OCI-M1 (cell line): ENCODE measurements at regions not wholly inside any gene's neighbourhood (a gene's known extent, or its start where the extent isn't known, plus 50 kb on each side); places are given as distances from the start of the nearest gene placed in this dataset.
"Not testable (repeated sequence)": the region's sequence is repeated elsewhere in the genome, so short reads cannot be mapped to it uniquely, and the experiment has no call there.

ENCODE experiments used
- DNase-seq: peaks from one replicate; lab custom pipeline; 2025; lab: John Stamatoyannopoulos, UW

DNA sequence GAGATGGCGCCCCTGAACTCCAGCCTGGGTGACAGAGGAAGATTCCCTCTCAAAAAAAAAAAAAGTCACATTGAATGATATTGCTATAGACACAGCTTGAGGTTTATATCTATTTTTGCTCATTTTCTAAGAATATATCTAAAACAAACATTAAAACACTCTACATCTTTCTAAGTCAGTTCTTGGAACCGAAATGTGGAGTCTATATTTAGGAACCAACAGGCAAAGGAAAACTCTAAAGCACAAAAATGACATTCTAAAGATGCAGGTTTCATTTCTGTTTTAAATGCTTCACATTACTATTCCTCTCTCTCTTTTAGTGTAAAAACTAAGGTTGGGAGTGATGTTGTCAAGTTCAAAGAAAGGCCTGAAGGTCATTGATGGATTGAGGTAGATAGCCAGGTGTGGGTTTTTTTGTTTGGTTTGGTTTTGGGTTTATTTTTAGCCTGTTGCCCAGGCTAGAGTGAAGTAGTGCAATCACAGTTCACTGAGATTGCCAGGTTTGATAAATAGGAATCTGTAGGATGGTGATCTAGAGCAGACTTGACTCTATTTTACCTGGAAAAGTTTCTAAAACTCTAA, 194.0 kb upstream of the RBBP8 start:
- no peak for DNase-seq

DNA sequence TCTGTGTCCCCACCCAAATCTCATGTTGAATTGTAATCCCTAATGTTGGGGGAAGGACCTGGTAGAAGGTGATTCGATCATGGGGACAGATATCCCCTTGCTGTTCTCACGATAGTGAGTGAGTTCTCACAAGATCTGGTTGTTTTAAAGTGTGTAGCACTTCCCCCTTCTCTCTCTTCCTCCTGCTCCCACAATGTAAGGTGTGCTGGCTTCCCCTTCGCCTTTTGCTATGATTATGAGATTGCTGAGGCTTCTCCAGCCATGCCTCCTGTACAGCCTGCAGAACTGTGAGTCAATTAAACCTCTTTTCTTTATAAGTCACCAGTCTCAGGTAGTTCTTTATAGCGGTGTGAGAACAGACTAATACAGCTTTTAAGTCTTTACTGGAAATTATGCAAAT, 193.3 kb upstream of the RBBP8 start:
- DNase-seq: no peak

DNA sequence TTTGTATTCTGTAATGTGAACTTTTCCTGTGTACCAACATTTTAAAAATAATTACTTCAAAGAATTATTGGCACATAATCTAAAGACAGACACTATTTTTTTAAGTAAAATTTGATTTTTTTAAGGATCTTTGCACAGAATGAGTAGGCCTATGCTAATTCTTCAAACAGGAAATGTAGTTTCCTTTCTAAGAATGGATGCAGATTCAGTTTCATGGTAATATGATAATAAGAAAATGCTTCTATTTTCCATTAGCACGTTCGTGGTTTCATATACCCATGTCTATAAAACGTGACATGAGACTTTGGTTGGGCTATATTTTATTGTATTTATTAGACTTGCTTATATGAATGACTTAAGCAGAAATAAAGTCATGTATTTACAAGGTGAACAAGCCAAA, 191.8 kb upstream of the RBBP8 start:
- no peak for DNase-seq

DNA sequence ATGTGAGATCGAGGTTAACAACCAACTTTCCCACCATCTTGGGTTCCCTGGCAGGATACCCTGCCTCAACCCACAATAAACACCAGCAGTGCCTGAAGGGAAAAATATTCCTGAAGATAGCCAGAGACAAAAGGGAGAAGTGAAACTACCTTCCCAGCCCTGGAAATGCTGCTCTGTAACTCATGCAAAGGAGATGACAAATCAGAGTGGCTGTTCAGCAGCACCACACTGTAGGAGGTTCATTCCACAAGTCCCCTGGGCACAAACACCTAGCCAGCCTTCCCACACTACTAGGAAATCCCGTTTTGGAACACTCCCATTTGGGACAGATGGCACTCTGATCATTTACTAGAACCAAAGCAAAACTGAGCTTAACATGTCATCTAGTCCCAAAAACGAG, 190.7 kb upstream of the RBBP8 start:
- no peak for DNase-seq

DNA sequence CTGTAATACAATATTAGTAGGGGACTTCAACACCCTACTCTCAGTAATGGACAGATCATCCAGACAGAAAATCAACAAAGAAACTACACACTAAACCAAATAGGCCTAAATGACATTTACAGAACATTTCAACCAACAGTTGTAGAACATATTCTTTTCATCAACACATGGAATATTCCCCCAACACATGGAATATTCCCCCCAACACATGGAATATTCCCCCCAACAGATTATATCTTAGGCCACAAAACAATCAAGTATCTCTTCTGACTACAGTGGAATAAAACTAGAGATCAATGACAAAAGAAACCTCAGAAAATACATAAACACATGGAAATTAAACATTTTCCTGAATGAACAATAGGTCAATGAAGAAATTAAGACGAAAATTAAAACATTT, 187.2 kb upstream of the RBBP8 start:
- no peak for DNase-seq

DNA sequence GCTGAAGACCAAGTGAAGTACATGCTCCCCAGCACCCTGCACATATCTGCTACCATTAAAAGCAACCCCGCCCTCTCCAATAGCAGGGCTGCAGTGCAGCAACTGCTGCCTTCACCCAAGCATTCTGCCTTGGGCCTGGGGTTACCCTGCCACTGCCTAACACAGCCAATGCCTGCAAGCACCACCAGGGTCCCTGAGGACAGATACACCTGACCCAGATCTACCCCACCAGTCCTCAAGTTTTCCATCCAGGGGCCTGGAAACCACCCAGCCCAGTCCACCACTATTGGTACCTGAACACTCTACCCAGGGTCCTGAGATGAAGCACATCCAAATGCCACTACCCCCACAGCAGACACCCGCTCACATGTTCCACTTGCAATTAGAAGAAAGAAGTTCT, 181.1 kb upstream of the RBBP8 start:
- no peak for DNase-seq

DNA sequence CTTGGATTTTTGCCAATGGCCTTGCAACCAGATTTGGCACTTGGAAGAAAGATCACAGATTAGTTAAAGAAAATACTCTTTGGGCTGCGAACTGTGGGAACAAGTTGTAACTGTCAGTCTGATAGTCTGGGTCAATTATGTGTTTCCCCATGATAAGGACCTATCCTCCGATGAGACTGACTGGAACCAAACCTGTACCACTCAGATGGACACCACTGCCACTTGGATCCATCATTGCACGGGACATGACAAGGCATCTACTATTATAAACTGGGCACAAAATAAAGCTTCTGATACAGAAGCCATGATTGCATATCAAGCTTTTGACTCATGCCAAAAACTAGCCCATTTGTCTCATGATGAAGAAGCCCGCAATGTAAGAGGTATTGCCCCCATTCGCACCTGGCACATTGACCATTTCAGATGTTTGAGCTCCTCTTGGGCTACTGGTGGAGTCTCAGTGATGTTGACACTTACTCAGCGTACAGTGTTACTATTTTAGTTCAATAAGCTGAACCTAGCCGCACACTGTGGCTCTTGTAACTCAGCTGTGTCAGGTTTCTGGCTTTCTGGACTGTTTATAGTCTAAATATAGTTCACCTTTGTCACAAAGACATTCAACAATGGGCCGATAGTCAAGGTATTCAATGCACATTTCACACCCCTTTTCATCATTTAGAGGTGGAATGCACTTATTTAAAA, 179.8 kb upstream of the RBBP8 start:
- DNase-seq: no peak

DNA sequence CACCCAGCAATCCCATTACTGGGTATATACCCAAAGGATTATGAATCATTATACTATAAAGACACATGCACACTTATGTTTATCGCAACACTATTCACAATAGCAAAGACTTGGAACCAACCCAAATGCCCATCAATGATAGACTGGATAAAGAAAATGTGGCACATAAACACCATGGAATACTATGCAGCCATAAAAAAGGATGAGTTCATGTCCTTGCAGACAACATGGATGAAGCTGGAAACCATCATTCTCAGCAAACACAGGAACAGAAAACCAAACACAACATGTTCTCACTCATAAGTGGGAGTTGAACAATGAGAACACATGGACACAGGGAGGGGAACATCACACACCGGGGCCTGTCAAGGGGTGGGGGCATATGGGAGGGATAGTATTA, 169.1 kb upstream of the RBBP8 start:
- DNase-seq: not testable (repeated sequence)

DNA sequence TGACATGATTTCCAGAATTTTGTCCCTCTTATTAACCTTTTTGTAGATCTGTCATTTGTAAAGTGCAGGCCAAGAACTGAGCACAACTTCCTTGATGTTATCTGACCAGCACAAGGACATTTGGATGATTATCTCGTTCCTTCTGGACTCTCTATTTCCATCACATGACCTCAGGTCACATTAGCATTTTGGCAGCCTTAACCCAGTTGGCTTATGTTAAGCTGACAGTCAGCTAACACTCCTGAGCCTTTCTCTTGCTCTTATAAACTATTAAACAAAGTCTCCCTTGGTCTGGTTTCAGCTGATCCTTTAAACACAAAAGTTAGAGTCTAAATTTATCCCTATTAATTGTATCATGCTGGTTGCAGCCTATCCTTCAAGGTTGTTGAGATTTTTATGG, 167.2 kb upstream of the RBBP8 start:
- DNase-seq: peak; percentile 26

DNA sequence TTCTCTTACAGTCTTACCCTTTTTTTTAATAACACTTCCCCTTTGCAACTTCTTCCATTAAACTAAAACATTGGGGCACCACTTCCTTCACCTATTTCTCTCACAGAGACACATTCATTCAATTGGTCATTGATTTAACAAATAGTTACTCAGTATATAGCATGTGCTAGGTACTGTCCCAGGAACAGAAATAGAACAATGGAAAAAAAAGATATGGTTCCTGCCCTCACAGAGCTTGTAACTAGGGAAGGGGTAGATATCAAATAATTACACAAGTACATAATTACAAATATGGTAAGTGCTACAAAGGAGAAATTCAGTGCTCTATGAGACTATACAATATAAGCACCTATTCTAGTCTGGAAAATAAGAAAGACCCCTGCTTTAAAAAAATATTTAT, 165.5 kb upstream of the RBBP8 start:
- no peak for DNase-seq

DNA sequence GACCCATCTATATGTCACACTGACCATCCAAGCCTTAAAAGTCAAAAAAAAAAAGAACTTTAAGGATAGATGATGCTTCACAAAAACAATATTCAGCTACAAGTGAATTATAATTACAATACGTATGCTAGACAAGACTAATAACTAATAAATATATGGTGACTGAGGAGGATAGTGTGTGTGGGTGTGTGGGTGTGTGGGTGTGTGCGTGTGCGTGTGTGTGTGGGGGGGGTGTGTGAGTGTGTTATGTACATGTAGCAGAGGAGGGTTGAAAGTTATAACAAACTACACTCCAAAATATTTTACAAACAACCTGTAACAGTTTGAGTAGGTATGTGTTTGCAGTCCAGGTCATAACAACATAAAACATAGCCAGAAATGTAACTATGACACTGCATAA, 159.2 kb upstream of the RBBP8 start:
- DNase-seq: no peak

DNA sequence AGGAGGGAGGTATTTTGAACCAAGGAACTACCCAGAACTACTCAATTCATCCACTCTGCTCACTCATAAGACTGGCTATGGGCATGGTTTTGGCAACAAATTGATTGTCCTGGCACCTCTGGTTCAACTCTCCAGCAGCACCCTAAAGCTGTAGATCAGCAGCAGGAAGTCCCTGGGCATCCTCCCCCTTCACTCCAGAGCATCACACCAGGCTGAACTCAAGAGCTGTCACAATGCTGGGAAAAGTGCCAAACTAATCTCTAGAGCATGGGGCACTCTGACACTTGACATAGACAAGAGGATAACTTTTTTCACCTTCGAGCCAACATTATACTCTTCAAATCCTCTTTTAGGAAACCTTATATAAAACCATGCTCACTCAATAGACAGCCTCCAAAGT, 154.1 kb upstream of the RBBP8 start:
- no peak for DNase-seq

DNA sequence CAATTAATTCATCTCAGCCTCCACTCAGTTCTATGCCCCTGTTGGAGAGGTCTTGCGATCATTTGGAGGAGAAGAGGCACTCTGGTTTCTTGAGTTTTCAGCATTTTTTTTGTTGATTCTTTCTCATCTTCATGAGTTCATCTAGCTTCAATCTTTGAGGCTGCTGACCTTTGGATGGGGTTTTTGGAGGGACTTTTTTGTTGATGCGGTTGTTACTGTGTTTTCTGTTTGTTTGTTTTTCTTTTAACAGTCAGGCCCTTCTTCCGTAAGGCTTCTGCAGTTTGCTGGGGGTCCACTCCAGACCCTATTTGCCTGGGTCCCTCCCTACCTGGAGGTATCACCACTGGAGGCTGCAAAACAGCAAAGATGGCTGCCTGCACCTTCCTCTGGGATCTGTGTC, 149.9 kb upstream of the RBBP8 start:
- no peak for DNase-seq

DNA sequence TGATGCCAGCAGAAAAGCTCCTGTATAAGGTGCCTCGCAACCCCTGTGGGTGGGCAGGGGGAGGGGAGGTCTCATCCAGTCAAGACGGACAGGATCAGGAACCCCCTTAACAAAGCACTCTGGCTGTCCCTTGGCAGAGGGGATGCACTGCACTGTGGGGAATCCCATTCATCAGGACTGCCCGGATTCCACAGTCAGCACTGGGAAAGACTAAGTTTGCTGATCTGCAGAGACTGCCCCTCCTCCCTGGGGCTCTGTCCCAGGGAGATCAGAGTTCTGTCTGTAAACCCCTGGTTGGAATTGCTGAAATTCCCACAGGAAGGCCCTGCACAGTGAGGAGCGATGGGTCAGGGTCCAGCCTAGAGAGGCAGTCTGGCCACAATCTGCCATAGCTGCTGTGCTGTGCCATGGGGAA, 149.5 kb upstream of the RBBP8 start:
- no peak for DNase-seq

DNA sequence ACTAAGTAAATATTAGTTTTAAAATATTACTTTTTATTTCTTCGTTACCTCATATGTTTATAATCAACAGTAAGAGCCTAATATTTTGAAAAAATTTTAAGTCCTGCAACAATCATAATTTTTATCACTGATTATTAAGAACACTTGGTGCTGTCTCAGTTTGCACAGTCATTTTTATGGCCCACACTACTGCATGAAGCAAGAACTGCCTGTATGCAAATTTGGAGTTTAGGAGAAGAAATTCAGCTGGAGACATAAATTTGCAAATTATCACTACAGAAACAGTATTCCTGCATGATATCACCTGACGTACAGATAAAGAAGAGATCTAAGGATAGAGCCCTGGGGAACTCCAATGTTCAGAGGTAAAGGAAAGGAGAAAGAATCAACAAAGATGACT, 144.1 kb upstream of the RBBP8 start:
- no peak for DNase-seq

DNA sequence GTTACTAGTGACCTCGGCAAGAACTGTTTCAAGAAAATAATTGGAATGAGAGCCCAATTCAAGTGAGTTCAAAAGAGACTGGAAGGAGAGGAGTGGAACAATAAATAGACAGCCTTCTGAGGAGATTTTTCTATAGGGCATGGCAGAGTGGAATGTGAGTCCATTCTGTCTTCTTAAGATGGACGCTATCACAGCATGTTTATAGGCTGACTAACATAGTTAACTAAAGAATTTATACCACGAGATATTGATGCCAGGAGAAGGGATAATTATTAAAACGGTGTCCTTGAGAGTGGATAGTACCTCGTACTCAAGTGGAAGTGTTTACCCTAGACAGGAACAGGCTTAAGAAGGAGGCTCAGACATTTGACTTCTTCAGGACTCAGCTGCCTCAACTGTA, 143.5 kb upstream of the RBBP8 start:
- DNase-seq: no peak

DNA sequence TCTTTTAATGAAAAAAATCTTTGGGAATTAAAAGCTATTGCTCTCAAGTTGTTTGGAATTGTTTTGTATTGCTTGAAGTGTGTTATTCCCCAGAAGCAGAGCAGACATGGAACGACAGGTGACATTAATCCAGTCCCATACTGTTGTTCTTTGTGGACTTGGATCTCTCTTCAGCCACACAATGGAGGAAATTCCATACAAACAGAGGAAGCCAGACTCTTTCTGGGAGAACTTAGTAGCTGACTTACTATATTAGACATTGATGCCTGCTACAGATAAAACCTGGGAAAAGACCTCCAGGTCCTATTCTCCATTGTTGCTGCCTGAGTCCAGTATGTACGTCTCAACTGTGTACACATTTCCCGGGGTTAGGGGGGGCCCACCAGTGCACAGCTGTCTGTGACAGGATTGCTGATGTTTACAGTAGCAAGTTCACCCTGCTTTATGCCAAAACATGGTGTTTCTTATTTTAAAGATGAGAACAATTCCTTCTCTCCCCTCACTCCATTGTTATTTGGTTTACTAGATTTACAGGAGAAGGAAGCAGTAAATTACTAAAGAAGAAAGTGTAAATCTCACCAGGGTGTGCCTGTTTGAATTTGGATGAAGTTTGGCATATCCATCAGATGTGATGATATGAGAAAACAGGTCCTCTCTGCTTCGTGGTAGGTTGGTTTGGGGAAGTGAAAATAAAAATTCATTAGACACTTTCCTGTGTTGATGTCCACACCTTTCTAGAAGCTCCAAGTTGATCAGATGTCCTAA, 142.4 kb upstream of the RBBP8 start:
- no peak for DNase-seq

DNA sequence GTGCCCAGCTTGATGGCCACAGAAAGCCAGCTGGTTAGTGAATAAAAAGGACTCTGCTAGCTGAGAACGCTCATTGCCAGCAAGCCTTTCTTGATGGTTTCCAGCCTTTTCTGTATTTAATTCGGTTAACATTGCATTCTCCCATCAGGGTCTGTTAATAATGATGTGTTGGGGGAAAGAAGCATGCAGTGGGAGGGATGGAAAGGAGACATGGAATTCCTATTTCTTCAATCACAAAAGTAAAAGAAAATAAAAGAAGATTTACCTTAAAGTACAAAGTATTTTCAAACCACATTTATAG, 141.9 kb upstream of the RBBP8 start:
- no peak for DNase-seq

DNA sequence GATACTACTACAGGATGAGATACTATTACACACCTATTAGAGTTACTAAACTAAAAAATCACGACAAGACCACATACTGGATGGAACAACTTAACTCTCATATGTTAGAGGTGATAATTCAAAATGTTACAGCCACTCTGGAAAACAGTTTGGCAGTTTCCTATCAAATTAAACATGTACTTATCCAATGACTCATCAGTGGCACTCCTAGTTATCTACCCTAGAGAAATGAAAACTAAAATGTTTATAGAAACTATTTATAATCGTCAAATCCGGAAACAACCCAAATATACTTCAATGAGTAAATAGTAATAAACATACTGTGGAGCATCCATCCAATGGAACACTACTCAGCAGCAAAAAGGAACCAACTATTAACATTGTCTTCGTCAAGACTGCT, 137.0 kb upstream of the RBBP8 start:
- no peak for DNase-seq

DNA sequence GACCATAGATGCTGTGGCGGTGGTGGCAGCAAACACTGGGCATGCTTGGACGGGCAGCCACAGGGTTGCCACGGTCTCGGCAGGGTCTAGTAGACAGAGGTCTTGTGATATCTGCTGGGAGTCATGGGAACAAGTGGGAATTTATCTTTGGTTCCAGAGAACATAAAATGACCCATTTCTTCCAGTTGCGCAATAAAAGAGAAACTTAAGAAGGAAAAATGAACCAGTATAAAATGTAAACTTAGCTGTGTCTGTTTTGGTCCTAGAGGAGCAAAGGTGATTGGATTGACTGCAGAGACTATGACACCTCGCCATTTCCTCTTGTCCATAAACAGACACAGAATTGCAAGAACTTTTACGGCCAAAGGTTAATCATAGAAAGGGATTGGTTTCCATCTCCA, 132.6 kb upstream of the RBBP8 start:
- peak; percentile 37 for DNase-seq

DNA sequence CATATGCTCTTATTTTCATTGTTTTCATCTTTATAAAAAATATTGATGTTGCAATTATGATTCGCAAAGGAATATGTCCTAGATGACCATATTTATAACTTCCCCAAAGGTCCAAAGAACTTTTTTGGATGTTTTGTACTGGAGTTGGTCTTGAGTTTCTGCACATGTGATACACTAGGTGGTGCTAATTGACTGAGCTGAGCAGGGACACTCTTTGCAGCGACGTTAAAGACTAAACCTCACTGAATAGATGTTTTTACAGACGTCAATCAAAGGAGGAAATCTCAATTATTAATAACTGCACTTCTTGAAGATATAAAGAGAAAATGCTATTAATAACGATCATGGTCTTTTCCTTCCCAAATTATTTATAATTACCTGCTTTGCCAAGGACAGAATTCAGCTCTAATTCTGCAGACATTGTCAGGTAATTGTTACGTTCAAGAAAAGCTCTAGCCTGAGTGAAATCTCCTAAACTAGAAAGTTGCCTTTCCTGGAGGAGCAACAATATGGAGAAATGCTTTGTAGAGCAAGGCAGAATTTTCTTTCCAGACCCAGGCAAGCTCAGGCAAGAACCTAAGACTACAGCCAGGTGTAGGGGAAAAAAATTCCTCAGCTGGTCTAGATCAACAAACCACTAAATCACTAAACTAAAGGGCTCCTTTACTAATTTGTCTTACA, 119.3 kb upstream of the RBBP8 start:
- DNase-seq: peak; percentile 72

DNA sequence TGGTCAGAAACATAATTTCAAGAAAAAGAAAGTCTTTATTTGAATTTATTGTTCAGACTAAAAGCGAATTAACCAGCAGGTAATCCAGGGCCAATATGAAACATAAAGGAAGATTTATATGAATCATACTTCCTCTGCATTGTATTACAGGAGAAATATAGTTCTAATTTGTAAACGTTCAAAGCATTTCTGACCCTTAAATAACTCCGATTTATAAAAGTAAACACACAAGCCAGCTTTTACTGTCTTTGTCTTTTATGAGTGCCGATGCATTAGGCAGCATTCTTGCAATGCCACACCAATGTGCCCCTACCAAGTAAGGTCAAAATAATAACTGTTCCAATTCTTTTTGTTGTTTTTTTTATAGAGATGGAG, 118.8 kb upstream of the RBBP8 start:
- no peak for DNase-seq
